ENCODE measurements at regions not wholly inside any gene's neighbourhood (a gene's known extent, or its start where the extent isn't known, plus 50 kb on each side); places are given as distances from the start of the nearest gene placed in this dataset.

DNA sequence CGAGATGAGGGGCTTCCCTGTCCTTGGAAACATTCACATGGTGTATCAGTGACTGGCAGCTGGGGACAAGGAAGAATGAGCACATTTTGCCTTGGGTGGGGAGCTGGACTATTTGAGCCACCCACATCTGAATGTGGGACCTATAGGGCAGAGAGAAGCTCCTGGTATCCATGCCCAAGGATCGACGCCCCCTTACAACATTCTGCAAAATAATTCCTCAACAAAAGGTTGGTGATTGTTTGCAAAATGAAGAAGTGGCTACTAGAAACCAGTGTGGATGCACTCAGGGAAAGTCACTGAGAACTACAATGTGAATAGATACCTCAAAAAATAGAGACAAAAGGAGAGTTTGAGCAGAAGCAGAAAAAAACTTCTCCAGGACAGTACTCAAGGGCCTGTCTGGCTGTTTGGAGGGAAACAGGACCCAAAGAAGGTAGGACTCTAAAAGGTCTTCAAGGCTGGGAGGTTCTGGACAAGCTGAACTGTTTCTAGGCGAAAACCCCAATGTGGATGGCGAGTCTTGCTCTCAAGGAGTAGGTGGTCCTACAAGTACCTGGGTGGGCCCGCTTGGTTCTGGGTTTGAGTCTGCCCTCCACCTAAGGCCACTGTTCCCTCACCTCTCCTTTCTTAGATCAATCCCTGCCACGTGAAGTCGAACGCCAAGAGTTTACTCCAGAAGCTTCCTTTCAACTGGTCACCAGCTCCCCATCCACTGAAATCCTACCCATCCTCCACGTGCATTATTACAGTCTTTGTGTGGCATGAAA, 125.0 kb upstream of the ZNF746 start:
- TF ChIP-seq, protein P1, sequence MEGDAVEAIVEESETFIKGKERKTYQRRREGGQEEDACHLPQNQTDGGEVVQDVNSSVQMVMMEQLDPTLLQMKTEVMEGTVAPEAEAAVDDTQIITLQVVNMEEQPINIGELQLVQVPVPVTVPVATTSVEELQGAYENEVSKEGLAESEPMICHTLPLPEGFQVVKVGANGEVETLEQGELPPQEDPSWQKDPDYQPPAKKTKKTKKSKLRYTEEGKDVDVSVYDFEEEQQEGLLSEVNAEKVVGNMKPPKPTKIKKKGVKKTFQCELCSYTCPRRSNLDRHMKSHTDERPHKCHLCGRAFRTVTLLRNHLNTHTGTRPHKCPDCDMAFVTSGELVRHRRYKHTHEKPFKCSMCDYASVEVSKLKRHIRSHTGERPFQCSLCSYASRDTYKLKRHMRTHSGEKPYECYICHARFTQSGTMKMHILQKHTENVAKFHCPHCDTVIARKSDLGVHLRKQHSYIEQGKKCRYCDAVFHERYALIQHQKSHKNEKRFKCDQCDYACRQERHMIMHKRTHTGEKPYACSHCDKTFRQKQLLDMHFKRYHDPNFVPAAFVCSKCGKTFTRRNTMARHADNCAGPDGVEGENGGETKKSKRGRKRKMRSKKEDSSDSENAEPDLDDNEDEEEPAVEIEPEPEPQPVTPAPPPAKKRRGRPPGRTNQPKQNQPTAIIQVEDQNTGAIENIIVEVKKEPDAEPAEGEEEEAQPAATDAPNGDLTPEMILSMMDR (conservative IDR thresholded peaks at IDR 0.05; ENCODE audit: low read depth, low read length), result no peak
- no peaks in the 10 kb centered on the region for H3K27me3 ChIP-seq (ENCODE audit: insufficient read depth, low read depth)
- peaks cover 37% of the 10 kb centered on the region for H3K4me1 ChIP-seq (ENCODE audit: low read depth, poor library complexity, severe bottlenecking)
- peak overlapping the region; percentile 18; the same call in 1 of the 2 replicates for H3K9ac ChIP-seq
- peaks cover 13% of the 10 kb centered on the region for H3K36me3 ChIP-seq (ENCODE audit: insufficient read depth)
- peak overlapping the region; percentile 51 for H3K4me2 ChIP-seq
- H3K4me3 ChIP-seq (IDR thresholded peaks at IDR 0.05; ENCODE audit: insufficient read depth, low read depth, low read length), result no peak overlapping the region
- peak overlapping the region; percentile 50; the same call in 1 of the 2 replicates for H3K27ac ChIP-seq
- no peaks in the 10 kb centered on the region for H4K20me1 ChIP-seq (ENCODE audit: insufficient read depth)
- H2AFZ ChIP-seq (ENCODE audit: low read depth), result no peak overlapping the region
- H3K79me2 ChIP-seq (ENCODE audit: insufficient read depth, low read depth), result peaks cover 34% of the 10 kb centered on the region

DNA sequence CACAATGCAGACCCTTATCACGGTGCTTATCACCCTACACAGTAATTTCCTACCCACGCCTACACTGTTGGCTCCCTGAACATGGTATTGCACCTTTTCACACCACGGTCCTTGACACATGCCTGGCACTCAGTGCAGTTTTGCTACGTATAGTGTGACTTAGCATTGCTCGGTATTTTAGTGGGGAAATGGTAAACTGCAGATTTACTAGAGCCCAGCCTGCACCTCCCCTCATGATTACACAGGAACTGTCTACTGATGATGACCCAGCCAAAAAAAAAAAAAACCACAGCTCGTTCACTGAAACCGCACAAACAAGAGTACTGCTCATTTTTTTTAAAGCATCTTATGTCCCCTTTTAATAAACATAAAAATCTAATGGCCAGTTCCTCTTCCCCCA, 124.2 kb upstream of the ZNF746 start:
- Histone ChIP-seq H3K27ac (peak overlapping the region; percentile 50; the same call in 1 of the 2 replicates), H3K79me2 (ENCODE audit: insufficient read depth, low read depth) (peaks cover 34% of the 10 kb centered on the region)

DNA sequence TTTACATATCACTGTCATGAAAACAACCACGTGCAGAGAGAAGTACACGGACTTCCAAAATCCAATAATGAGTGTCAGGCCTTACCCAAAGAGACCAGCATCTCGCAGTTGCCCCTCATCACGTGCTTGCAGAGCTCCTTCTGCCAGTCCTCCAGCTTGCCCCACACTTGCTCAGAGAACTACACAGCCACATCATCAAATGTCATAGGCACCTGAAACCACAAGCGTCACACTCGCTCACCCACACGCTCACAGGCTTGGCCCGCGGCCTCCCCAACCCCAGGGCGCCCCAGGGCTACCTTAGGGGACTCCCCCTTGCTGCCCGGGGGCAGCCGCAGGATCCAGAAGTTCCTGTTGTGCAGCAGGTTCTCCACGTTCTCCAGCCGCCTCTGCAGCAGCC, 123.4 kb upstream of the ZNF746 start:
- no peak overlapping the region for H3K4me3 ChIP-seq (IDR thresholded peaks at IDR 0.05; ENCODE audit: insufficient read depth, low read depth, low read length)
- peaks cover 34% of the 10 kb centered on the region for H3K79me2 ChIP-seq (ENCODE audit: insufficient read depth, low read depth)
- H3K27me3 ChIP-seq (ENCODE audit: insufficient read depth, low read depth), result no peaks in the 10 kb centered on the region
- no peaks in the 10 kb centered on the region for H4K20me1 ChIP-seq (ENCODE audit: insufficient read depth)
- TF ChIP-seq, protein P1 (conservative IDR thresholded peaks at IDR 0.05; ENCODE audit: low read depth, low read length), result no peak
- H3K36me3 ChIP-seq (ENCODE audit: insufficient read depth), result peaks cover 13% of the 10 kb centered on the region
- H3K27ac ChIP-seq, result peak overlapping the region; percentile 50; the same call in 1 of the 2 replicates
- H3K9ac ChIP-seq, result no peak overlapping the region; the same call in 1 of the 2 replicates
- peaks cover 37% of the 10 kb centered on the region for H3K4me1 ChIP-seq (ENCODE audit: low read depth, poor library complexity, severe bottlenecking)
- H2AFZ ChIP-seq (ENCODE audit: low read depth), result no peak overlapping the region
- H3K4me2 ChIP-seq, result peak overlapping the region; percentile 47

More for the DNA sequence above, 124.2 kb upstream of the ZNF746 start:
- no peak overlapping the region for H2AFZ ChIP-seq (ENCODE audit: low read depth)
- H3K9ac ChIP-seq, result peak overlapping the region; percentile 18; the same call in 1 of the 2 replicates
- no peak overlapping the region for H3K4me3 ChIP-seq (IDR thresholded peaks at IDR 0.05; ENCODE audit: insufficient read depth, low read depth, low read length)
- H3K36me3 ChIP-seq (ENCODE audit: insufficient read depth), result peaks cover 13% of the 10 kb centered on the region
- peak overlapping the region; percentile 29 for H3K4me2 ChIP-seq
- H3K27me3 ChIP-seq (ENCODE audit: insufficient read depth, low read depth), result no peaks in the 10 kb centered on the region
- TF ChIP-seq, protein P1 (conservative IDR thresholded peaks at IDR 0.05; ENCODE audit: low read depth, low read length), result no peak
- peaks cover 37% of the 10 kb centered on the region for H3K4me1 ChIP-seq (ENCODE audit: low read depth, poor library complexity, severe bottlenecking)
- no peaks in the 10 kb centered on the region for H4K20me1 ChIP-seq (ENCODE audit: insufficient read depth)

DNA sequence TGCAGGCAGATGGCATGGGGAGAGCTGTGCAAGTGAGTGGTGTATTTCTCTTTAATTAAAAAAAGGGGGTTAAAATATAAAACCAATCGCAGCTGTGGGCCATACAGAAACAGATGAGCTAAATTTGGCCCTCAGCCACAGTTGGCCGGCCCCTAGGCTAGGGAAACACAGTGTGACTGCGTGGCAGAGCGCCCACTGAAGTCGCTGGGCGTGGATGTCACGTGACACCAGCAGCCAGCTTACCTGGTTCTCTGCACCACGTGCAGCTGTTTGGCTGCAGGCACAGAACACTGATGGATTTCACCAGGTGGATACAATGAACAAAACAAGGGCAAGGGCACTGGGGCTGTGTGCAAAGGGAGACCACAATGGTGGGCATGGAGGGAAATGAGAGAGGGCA, 119.3 kb upstream of the ZNF746 start:
- Histone ChIP-seq H3K9ac (no peak overlapping the region), H3K27ac (no peak overlapping the region), H3K4me1 (ENCODE audit: low read depth, poor library complexity, severe bottlenecking) (peaks cover 17% of the 10 kb centered on the region), H3K36me3 (ENCODE audit: insufficient read depth) (peaks cover 28% of the 10 kb centered on the region), H3K79me2 (ENCODE audit: insufficient read depth, low read depth) (peaks cover 11% of the 10 kb centered on the region; the same call in 1 of the 2 replicates), H3K4me3 (IDR thresholded peaks at IDR 0.05; ENCODE audit: insufficient read depth, low read depth, low read length) (no peak overlapping the region), H2AFZ (ENCODE audit: low read depth) (no peak overlapping the region), H3K4me2 (no peak overlapping the region), H3K27me3 (ENCODE audit: insufficient read depth, low read depth) (no peaks in the 10 kb centered on the region), H4K20me1 (ENCODE audit: insufficient read depth) (no peaks in the 10 kb centered on the region)
- TF ChIP-seq, protein P1 (conservative IDR thresholded peaks at IDR 0.05; ENCODE audit: low read depth, low read length), result no peak
